CD4-positive, alpha-beta T cell treated with Interferon alpha-2 for 1 hour (primary cell): ENCODE measurements at regions not wholly inside any gene's neighbourhood (a gene's known extent, or its start where the extent isn't known, plus 50 kb on each side); places are given as distances from the start of the nearest gene placed in this dataset.

Source experiments
- DNase-seq, 2 donors: peaks; one replicate each; pipeline ENCODE4 v3.0.0-alpha.2; 2020 to 2022

- no peak for DNase-seq
Observed at GRCh38 chr20:43863821-43864544, 50.7 kb upstream of the TOX2 start.

- DNase-seq = no peak
Observed at GRCh38 chr20:43863330-43863729, 51.3 kb upstream of the TOX2 start.

GRCh38 chr20:43862438-43862837, 52.2 kb upstream of the TOX2 start:
- no peak for DNase-seq

GRCh38 chr20:43859994-43860393, 54.7 kb upstream of the TOX2 start:
- no peak for DNase-seq

- no peak for DNase-seq
Observed at GRCh38 chr20:43857932-43858331, 56.7 kb upstream of the TOX2 start.

- DNase-seq = no peak
Observed at GRCh38 chr20:43857127-43857526, 57.5 kb upstream of the TOX2 start.

- DNase-seq = no peak
Observed at GRCh38 chr20:43855803-43856202, 58.8 kb upstream of the TOX2 start.

- no peak for DNase-seq
Observed at GRCh38 chr20:43853918-43854317, 60.7 kb upstream of the TOX2 start.

GRCh38 chr20:43853174-43853803, 61.4 kb upstream of the TOX2 start:
- DNase-seq = no peak

- DNase-seq = no peak
Observed at GRCh38 chr20:43849496-43850186, 65.0 kb upstream of the TOX2 start.

GRCh38 chr20:43846516-43846905, 68.1 kb upstream of the TOX2 start:
- no peak for DNase-seq

GRCh38 chr20:43844778-43845614, 69.7 kb upstream of the TOX2 start:
- DNase-seq = no peak

GRCh38 chr20:43843965-43844660, 70.5 kb upstream of the TOX2 start:
- no peak for DNase-seq

GRCh38 chr20:43843096-43843964, 71.3 kb upstream of the TOX2 start:
- no peak for DNase-seq

- DNase-seq = no peak
Observed at GRCh38 chr20:43842126-43843020, 72.3 kb upstream of the TOX2 start.

- DNase-seq = peak; percentile 12 to 36
Observed at GRCh38 chr20:43840382-43841070, 74.1 kb upstream of the TOX2 start.

GRCh38 chr20:43839793-43840199, 74.9 kb upstream of the TOX2 start:
- no peak for DNase-seq

GRCh38 chr20:43838703-43839060, 76.0 kb upstream of the TOX2 start:
- no peak for DNase-seq

GRCh38 chr20:43837856-43838702, 76.6 kb upstream of the TOX2 start:
- DNase-seq = no peak
